Erythroblast (primary cell): ENCODE measurements at regions not wholly inside any gene's neighbourhood (a gene's known extent, or its start where the extent isn't known, plus 50 kb on each side); places are given as distances from the start of the nearest gene placed in this dataset.

Experiments
- DNase-seq, 2 experiments: peaks; one replicate each; lab custom pipeline; 2025; lab: John Stamatoyannopoulos, UW
- GATA1 ChIP-seq: IDR thresholded peaks from 2 replicates; pipeline ENCODE4 v1.6.1; 2011; ENCODE audit warnings: low read depth, mild to moderate bottlenecking, control low read depth, low read length, moderate library complexity
- POLR2A ChIP-seq: IDR thresholded peaks from 2 replicates; pipeline ENCODE4 v1.6.1; 2011; ENCODE audit warnings: mild to moderate bottlenecking, low read length

GRCh38 chr5:42930934-42931333 is 109.2 kb downstream of the ANXA2R start:
- no peak for TF ChIP-seq POLR2A
- no peak for DNase-seq

GRCh38 chr5:42929871-42930270 is 110.2 kb downstream of the ANXA2R start:
- TF ChIP-seq GATA1 (no peak), POLR2A (no peak)
- DNase-seq = no peak

- no peak for TF ChIP-seq POLR2A
- no peak for TF ChIP-seq GATA1
- no peak for DNase-seq
These were observed 112.4 kb downstream of the ANXA2R start for GRCh38 chr5:42927730-42928129.

- no peak for DNase-seq
- TF ChIP-seq GATA1 (no peak), POLR2A (no peak)
These were observed 113.0 kb upstream of the SELENOP start for GRCh38 chr5:42924686-42925085.

- DNase-seq = no peak
- no peak for TF ChIP-seq GATA1
- TF ChIP-seq POLR2A = no peak
These were observed 112.5 kb upstream of the SELENOP start for GRCh38 chr5:42924226-42924625.

GRCh38 chr5:42923710-42924109 is 112.0 kb upstream of the SELENOP start:
- no peak for TF ChIP-seq POLR2A

DNA sequence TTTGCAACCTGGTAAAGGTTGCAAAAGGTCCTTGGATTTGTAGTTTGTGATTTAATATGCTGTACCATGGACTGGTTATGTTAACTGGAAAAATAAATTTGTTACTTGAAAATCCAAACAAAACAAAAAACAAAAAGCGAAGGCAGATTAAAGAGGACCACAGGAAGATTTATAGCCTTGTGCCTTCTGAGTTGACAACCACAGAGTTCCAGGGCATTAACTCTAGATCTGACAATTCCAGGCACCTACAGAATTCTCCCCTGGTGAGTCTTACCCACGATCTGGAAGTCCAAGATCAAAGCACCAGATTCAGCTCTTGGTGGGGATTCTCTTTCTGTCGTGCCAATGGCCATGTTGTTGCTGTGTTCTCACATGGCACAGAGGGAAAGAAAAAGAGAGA is 107.9 kb upstream of the SELENOP start:
- no peak for TF ChIP-seq GATA1
- no peak for TF ChIP-seq POLR2A
- DNase-seq = no peak

More at GRCh38 chr5:42923710-42924109, 112.0 kb upstream of the SELENOP start:
- DNase-seq = no peak

- no peak for DNase-seq
- TF ChIP-seq GATA1 = no peak
- no peak for TF ChIP-seq POLR2A
These were observed 103.7 kb upstream of the SELENOP start for GRCh38 chr5:42915306-42915866.

DNA sequence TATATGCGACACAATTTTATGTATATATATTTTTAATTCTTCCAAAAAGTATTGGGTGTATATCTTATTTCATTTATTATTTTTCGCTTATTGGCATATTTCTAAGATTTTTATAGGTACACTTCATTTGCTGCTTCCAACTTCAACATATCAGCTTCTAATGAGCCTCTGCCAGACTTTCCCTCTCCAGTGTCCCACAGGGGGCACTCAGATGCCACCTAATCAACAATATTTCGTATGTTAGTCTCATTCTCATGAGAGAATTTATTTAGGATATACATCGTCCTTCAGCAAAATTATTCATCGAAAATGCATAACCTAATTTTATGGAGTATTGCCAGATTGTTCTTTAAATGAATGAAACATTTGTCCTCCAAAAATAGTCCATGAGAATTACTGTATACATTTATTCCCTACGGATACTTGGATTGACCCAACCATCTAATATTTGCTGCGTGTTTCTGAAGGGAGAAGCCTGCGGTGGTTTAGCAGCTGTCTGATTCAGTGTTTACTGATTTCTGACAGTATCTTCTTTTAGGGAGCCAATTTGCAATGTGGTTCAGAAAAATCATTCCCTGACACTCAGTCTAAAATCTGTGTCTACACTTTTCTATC is 100.6 kb upstream of the SELENOP start:
- TF ChIP-seq POLR2A (no peak), GATA1 (no peak)
- DNase-seq = peak; percentile 62 to 75

DNA sequence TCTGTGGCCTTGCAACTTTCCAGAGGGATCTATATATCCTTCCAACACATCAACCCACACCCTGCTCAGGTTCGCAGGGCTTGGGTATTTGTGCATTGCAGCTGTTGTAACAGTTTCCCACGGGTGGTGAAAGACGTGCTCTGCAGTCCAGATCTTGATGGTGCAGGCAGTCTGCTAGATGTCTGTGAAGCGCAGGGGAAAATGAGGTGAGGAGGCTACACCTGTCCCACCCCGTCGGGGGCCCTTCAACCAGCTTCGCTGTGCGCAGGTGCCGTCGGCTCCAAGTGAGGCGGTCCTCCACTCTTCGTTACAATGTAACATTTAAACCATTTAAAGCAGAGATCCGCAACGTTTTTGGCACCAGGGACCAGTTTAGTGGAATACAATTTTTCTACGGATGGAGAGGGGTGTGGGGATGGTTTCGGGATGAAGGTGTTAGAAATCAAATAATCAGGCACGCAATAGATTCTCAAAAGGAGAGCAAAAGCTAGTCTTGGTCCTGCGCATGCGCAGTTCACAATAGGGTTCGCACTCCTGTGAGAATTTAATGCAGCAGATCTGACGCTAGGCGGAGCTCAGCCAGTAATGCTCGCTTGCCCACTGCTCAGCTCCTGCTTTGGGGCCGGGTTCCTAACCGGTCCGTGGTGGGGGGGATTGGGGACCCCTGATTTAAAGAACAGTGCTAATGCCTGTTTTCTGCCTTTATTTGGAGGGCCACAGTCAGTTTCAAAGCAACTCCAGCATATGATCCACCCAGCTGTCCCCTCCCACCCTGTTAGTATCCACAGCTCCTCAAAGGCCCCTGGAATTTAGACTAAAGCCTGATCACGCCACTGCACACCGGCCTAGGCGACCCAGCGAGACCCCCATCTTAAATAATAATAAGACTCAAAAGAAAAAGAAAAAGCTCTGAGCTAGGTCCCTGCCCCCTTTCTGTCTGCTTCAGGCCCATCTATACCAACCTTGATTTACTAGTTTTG is 97.1 kb upstream of the SELENOP start:
- DNase-seq = peak; percentile 89 to 94
- TF ChIP-seq POLR2A (no peak), GATA1 (no peak)

- DNase-seq = no peak
- TF ChIP-seq GATA1 = no peak
- no peak for TF ChIP-seq POLR2A
These were observed 96.4 kb upstream of the SELENOP start for GRCh38 chr5:42908086-42908485.

GRCh38 chr5:42905827-42906226 is 94.1 kb upstream of the SELENOP start:
- TF ChIP-seq GATA1 (no peak), POLR2A (no peak)

GRCh38 chr5:42900734-42901133 is 89.0 kb upstream of the SELENOP start:
- DNase-seq = no peak
- no peak for TF ChIP-seq POLR2A
- no peak for TF ChIP-seq GATA1

More at GRCh38 chr5:42905827-42906226, 94.1 kb upstream of the SELENOP start:
- DNase-seq = no peak

- no peak for DNase-seq
- no peak for TF ChIP-seq POLR2A
These were observed 87.1 kb upstream of the SELENOP start for GRCh38 chr5:42898760-42899159.
